Endothelial cell of hepatic sinusoid (primary cell): ENCODE measurements at regions not wholly inside any gene's neighbourhood (a gene's known extent, or its start where the extent isn't known, plus 50 kb on each side); places are given as distances from the start of the nearest gene placed in this dataset.

Source experiments
- in situ Hi-C: cut with HindIII; loops from 2 replicates; pipeline ENCODE4 v1.10.0; 2017; ENCODE audit warnings: low sequenced_read_pairs

GRCh38 chr5:21694567-21694966, 1158.6 kb downstream of the CDH12 start:
- in situ Hi-C loops = no loop called here

GRCh38 chr5:21693591-21693990, 1159.6 kb downstream of the CDH12 start:
- in situ Hi-C loops = no loop called here

DNA sequence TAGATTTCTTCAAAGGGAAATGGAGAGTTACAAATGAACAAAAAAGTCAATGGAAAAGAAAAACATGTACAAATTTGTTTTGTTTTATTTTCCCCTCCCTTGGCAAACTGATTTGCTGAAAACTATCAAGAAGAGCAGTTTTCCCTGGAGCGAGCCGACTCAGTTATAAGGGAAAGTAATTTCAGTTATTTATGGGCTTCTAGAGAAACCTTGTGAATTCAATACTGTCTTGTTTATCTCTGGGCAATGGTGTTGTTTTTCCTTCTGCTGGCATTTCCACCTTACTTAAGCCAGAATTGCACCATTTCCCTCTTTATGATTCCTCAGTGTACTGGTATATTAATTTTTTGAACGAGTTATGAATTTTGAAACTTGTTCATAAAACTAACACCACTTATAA, 1163.6 kb downstream of the CDH12 start:
- in situ Hi-C loops = no loop called here

GRCh38 chr5:21688655-21689054, 1164.5 kb downstream of the CDH12 start:
- in situ Hi-C loops = no loop called here

GRCh38 chr5:21687621-21688020, 1165.5 kb downstream of the CDH12 start:
- in situ Hi-C loops = no loop called here

- in situ Hi-C loops = no loop called here
These were observed 1166.4 kb downstream of the CDH12 start for GRCh38 chr5:21686706-21687105.

- in situ Hi-C loops = no loop called here
These were observed 1167.6 kb downstream of the CDH12 start for GRCh38 chr5:21685522-21685921.

- in situ Hi-C loops = no loop called here
These were observed 1168.2 kb downstream of the CDH12 start for GRCh38 chr5:21684992-21685391.

GRCh38 chr5:21681911-21682310, 1171.2 kb downstream of the CDH12 start:
- in situ Hi-C loops = no loop called here

DNA sequence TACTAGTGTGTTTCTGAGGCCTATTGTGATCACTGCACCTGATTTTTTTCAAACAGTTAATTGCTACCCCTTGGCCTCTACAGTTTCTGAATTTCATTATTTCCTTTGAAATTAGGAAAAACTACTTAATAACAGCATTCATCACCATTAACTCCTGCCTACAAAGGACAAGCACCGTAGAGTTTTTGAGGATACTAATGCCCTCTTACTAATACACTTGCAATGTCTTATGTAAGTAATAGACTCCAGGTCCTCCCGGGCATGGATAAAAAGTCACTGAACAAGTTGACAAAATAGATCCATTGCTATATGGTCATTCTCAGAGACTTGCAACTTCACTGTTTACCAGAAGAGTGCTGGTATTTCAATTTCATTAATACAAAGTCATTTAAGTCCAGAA, 1172.5 kb downstream of the CDH12 start:
- in situ Hi-C loops = no loop called here

DNA sequence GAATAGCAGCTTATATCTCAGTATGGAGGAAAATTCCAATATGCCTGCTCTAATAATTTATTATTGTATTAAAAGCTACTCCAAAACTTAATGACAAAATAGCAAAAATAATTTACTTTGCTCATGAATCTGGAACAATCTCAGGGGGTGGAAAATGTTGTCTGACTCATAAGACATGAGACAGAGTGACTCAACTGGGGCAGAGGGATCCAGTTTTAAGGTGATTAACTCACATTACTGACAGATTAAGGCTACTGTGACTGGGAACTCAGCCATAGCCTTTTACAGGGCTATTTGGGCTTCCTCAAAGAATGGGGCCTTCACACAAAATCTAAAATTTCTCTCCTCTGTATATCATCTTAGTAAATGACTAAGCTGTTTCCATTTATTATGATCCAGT, 1172.9 kb downstream of the CDH12 start:
- in situ Hi-C loops = no loop called here

GRCh38 chr5:21678526-21678925, 1174.6 kb downstream of the CDH12 start:
- in situ Hi-C loops = no loop called here

GRCh38 chr5:21672911-21673310, 1180.2 kb downstream of the CDH12 start:
- in situ Hi-C loops = no loop called here

DNA sequence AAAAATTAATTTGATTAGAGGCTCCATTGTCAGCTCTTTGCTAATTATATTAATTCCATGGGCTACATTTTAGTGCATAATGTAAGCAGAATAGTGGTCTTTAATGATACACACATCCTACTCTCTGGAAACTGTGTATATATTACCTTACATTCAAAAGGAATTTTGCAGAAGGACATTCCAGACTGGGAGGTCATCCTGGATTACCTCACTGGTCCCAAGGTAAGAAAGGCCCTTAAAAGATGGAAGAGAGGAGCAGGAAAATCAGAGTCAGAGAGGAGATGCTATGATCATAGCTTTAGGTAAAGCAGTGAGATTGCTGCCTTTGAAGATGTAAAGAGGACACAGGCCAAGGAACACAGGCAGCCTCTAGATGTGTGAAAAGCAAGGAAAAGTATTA, 1180.8 kb downstream of the CDH12 start:
- in situ Hi-C loops = no loop called here

GRCh38 chr5:21665524-21665923, 1187.6 kb downstream of the CDH12 start:
- in situ Hi-C loops = no loop called here

- in situ Hi-C loops = no loop called here
These were observed 1190.1 kb downstream of the CDH12 start for GRCh38 chr5:21663082-21663481.

- in situ Hi-C loops = no loop called here
These were observed 1192.0 kb downstream of the CDH12 start for GRCh38 chr5:21661184-21661583.

DNA sequence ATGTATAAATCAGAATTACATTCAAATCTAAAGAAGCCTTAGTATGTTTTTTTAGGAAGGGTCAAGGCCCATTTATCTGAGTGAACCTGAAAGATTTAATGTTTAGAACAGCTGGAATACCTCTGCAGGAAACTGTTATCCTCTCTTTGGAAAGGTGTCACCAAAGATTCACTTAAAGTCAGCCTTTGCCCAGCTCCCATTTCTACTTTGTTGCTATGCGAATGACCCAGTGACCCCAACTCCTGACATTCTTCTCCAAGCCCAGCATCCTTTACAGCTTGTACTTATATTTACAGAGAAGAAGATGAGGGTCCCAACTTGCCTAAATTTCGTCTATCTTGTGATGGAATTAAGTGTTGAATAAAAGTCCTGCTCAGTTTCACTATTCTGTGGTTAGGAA, 1198.6 kb downstream of the CDH12 start:
- in situ Hi-C loops = no loop called here

DNA sequence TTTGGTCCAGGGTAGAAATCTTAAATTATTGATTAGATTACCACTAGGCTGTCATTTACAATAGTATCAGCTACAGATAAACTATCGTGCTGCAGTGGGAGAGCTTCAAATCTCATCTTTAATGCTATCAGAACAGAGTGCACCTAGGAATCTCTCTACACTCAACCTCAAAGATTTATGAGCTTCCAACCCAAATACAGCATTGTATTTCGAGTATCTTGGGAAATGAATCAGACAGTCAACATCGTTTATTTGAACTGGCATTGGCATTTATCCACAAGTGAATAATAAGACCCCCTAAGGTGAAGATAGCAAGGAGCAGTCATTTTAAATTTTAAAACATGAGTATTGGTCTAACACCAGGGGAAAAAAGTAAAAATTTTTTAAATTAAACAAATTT, 1203.2 kb downstream of the CDH12 start:
- in situ Hi-C loops = no loop called here

DNA sequence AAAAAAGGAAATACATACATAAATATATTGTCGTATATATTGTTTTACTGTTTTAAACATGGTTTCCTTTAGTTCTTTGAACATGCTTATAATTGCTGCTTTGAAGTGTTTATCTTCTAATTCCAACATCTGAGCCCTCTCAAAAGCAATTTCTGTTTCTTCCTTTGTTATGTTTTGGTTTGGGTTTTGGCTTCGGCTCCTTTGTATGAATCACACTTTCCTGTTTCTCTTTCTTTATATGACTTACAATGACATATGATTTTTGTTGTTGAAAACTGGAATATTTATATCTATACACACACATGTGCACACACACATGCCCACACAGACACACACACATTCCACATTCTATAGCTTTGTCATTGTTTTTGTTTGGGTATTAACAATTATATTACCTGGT, 1206.7 kb downstream of the CDH12 start:
- in situ Hi-C loops = no loop called here

GRCh38 chr5:21644032-21644431, 1209.1 kb downstream of the CDH12 start:
- in situ Hi-C loops = no loop called here

DNA sequence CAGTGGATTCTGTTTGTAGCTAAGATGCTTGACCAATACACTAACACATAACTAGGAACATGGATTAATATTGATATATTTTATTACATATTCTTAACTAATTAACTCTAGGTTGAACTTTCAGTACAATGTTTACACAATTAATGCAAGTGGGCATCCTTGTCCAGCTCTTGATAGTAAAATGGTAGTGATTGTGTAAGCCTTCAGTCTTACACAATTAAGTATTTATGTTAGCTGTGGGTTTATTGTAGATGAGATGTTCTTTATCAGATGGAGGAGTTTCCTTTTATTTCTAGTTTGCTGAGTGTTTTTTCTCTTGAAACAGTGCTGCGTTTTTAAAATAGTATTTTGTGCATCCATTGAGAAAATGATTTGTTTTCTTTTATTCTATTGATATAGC, 1210.8 kb downstream of the CDH12 start:
- in situ Hi-C loops = no loop called here

- in situ Hi-C loops = no loop called here
These were observed 1229.3 kb downstream of the CDH12 start for GRCh38 chr5:21623831-21624230.

DNA sequence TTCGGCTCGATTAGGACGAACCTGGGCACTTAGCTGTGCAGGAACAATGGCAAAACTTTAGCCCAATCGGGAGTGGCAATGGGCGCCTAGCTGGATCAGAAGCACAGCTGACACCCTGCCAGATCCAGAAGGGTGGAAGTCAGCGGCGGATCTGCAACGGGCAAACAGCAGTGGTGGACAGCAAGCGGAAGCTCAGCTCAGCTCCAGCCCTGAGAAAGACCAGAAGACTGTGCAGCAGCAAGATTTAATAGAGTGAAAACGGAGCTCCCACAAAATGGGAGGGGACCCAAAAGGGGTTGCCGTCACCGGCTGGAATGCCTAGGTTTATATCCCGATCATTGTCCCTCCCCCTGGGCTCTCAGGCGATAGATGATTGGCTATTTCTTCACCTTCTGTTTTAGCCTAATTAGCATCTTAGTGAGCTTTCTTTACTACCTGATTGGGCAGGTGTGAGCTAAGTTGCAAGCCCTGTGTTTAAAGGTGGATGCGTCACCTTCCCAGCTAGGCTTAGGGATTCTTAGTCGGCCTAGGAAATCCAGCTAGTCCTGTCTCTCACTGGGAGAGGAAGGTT, 1237.9 kb downstream of the CDH12 start:
- in situ Hi-C loops = no loop called here
